H1 (cell line): ENCODE measurements at regions not wholly inside any gene's neighbourhood (a gene's known extent, or its start where the extent isn't known, plus 50 kb on each side); places are given as distances from the start of the nearest gene placed in this dataset.

Experiments used
- BRCA1 ChIP-seq: IDR thresholded peaks from 2 replicates; pipeline ENCODE4 v1.6.1; 2012; ENCODE audit warnings: low read depth, low read length, improper control_type of control experiment
- EP300 ChIP-seq, 2 experiments: IDR thresholded peaks; 1 replicate in 1 of 2; 2 replicates in 1 of 2; pipeline ENCODE4 v1.6.1; 2011 to 2012; ENCODE audit warnings: low read depth in 2 of 2, low read length in 2 of 2, mild to moderate bottlenecking in 2 of 2, borderline replicate concordance in 1 of 2, inconsistent platforms in 1 of 2, moderate library complexity in 1 of 2
- POLR2A ChIP-seq, 2 experiments: IDR thresholded peaks; 1 replicate in 1 of 2; 2 replicates in 1 of 2; pipeline ENCODE4 v1.6.1; 2011; ENCODE audit warnings: low read depth in 2 of 2, low read length in 2 of 2, mild to moderate bottlenecking in 2 of 2; ENCODE audit errors: control extremely low read depth in 1 of 2
- POLR2AphosphoS5 ChIP-seq: IDR thresholded peaks from 2 replicates; pipeline ENCODE4 v1.6.1; 2011; ENCODE audit warnings: low read depth, low read length
- TF ChIP-seq, protein P1 (sequence below), 3 experiments: IDR thresholded peaks; 1 replicate in 2 of 3; 2 replicates in 1 of 3; pipeline versions ENCODE4 v1.5.1 to v1.6.1; 2011; ENCODE audit warnings: low read length in 3 of 3, mild to moderate bottlenecking in 3 of 3, inconsistent platforms in 2 of 3, low read depth in 1 of 3, moderate library complexity in 1 of 3; ENCODE audit not compliant: insufficient read depth in 1 of 3; ENCODE audit errors: control extremely low read depth in 1 of 3

DNA sequence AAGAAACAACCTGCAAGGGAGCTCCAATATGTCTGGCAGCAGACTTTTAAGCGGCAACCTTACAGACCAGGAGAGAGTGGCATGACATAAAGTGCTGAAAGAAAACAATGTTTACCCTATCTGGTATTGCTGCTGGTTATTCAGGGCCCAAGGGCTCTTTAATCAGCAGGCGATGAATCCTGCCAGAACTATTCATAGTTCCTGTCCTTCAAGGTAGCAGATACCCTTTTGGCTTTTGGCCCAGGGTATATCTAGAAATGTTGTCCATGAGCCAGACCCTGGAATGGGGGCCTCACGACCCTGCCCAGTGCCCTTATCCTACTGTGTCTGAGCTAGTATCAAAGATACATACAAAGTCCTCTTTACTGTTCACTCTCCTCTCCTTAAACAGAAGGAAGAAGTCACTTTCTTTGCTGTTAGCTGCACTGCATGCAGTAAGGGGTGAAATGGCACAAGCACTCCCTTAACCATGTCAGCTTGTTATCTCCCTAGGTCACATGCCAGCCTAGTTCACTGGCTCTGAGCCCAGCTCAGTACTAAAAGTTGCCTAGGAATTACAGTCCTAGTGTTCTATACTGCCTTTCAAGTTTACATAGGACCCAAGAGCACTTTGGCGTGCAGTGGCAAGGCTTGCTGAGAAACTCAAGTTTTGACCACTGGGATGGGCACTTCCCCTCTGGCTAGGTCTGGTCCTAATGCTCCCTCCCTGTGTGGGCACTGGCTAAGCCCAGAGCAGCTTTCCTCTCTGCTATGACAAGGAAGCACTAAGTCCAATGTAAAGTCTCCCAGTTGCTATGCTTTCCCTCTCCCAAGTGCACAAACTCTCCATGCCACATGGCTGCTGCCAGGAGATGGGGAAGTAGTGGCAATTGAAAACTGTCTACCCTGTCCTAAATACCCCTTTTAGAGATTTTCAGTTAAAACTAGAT lies 122.0 kb downstream of the HTR1B start:
- TF ChIP-seq, protein P1, sequence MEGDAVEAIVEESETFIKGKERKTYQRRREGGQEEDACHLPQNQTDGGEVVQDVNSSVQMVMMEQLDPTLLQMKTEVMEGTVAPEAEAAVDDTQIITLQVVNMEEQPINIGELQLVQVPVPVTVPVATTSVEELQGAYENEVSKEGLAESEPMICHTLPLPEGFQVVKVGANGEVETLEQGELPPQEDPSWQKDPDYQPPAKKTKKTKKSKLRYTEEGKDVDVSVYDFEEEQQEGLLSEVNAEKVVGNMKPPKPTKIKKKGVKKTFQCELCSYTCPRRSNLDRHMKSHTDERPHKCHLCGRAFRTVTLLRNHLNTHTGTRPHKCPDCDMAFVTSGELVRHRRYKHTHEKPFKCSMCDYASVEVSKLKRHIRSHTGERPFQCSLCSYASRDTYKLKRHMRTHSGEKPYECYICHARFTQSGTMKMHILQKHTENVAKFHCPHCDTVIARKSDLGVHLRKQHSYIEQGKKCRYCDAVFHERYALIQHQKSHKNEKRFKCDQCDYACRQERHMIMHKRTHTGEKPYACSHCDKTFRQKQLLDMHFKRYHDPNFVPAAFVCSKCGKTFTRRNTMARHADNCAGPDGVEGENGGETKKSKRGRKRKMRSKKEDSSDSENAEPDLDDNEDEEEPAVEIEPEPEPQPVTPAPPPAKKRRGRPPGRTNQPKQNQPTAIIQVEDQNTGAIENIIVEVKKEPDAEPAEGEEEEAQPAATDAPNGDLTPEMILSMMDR (IDR thresholded peaks at IDR 0.05; ENCODE audit: control extremely low read depth in 1 of 3, insufficient read depth in 1 of 3, low read depth in 1 of 3, low read length in 3 of 3), result no peak
- TF ChIP-seq POLR2A (IDR thresholded peaks at IDR 0.05; ENCODE audit: control extremely low read depth in 1 of 2, low read depth in 2 of 2, low read length in 2 of 2) (no peak), POLR2AphosphoS5 (no peak), BRCA1 (no peak), EP300 (IDR thresholded peaks at IDR 0.05; ENCODE audit: borderline replicate concordance in 1 of 2, low read depth in 2 of 2, low read length in 2 of 2) (no peak)
